PC-9 (cell line): ENCODE measurements at regions not wholly inside any gene's neighbourhood (a gene's known extent, or its start where the extent isn't known, plus 50 kb on each side); places are given as distances from the start of the nearest gene placed in this dataset.

Source experiments
- EZH2 ChIP-seq: fragments of 200-600 bp; sonication (generic); IDR thresholded peaks from 2 replicates; pipeline ENCODE4 v1.8.0; 2017; ENCODE audit warnings: antibody characterized with exemption, low read depth
- TF ChIP-seq, protein P1 (sequence below): fragments of 200-600 bp; sonication (generic); conservative IDR thresholded peaks from 2 replicates; pipeline ENCODE4 v1.6.1; 2017; ENCODE audit warnings: mixed run types, antibody characterized with exemption, mild to moderate bottlenecking, moderate library complexity

DNA sequence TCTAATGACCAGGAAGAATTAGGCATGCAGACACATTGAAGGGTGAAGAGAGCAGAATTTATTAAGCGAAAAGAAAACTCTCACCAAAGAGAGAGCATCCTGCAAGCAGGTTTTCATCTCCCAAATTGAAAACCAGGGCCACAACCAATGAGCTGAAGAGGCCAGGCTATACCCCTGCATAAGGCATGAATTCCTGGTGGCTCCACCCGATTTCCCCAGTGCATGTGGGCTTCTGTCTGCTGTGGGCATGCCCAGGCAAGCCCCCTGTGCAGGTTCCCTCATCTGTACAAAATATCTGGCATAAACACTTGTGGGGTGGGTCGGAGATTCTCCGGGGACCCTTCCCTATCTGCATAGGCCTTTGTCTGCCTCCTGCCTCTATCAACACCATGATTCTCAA is 621.6 kb upstream of the LRRTM1 start:
- TF ChIP-seq, protein P1, sequence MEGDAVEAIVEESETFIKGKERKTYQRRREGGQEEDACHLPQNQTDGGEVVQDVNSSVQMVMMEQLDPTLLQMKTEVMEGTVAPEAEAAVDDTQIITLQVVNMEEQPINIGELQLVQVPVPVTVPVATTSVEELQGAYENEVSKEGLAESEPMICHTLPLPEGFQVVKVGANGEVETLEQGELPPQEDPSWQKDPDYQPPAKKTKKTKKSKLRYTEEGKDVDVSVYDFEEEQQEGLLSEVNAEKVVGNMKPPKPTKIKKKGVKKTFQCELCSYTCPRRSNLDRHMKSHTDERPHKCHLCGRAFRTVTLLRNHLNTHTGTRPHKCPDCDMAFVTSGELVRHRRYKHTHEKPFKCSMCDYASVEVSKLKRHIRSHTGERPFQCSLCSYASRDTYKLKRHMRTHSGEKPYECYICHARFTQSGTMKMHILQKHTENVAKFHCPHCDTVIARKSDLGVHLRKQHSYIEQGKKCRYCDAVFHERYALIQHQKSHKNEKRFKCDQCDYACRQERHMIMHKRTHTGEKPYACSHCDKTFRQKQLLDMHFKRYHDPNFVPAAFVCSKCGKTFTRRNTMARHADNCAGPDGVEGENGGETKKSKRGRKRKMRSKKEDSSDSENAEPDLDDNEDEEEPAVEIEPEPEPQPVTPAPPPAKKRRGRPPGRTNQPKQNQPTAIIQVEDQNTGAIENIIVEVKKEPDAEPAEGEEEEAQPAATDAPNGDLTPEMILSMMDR = no peak
- TF ChIP-seq EZH2 = no peak
